Endothelial cell of umbilical vein (primary cell): ENCODE measurements at regions not wholly inside any gene's neighbourhood (a gene's known extent, or its start where the extent isn't known, plus 50 kb on each side); places are given as distances from the start of the nearest gene placed in this dataset.

Experiments
- BruUV-seq: library from RNA; stranded (reverse); fragments of 400-500 nt; replicated peaks from 2 replicates; lab custom pipeline; 2021; lab: Mats Ljungman, UMichigan
- CTCF ChIA-PET: fragments of 300-600, 350-600 bp; sonication (Branson Sonifier 250); formaldehyde crosslinking; loops from one replicate; lab custom pipeline; 2021; ENCODE audit warnings: antibody characterized with exemption, inconsistent platforms; lab: Charles Lee
- POLR2A ChIA-PET: fragments of 300-600, 350-600 bp; sonication (Branson Sonifier 250); formaldehyde crosslinking; loops from one replicate; lab custom pipeline; 2021; ENCODE audit warnings: antibody characterized with exemption, inconsistent platforms; lab: Charles Lee
- DNase-seq: peaks from one replicate; pipeline ENCODE4 v3.0.0-alpha.2; 2011; ENCODE audit warnings: low read depth, low spot score
- FAIRE-seq: peaks from 2 replicates; lab custom pipeline; 2011; peaks lifted over from hg19 to GRCh38; lab: Jason Lieb, UNC
- H2AFZ ChIP-seq: 2 replicates; pipeline ENCODE4 v1.6.0; 2012; ENCODE audit warnings: low read depth, low read length, control low read depth, inconsistent platforms
- H3K27ac ChIP-seq: 2 replicates; pipeline ENCODE4 v1.5.1; 2011; ENCODE audit warnings: low read depth, mild to moderate bottlenecking, control low read depth, low read length, moderate library complexity; ENCODE audit not compliant: insufficient read depth
- H3K27me3 ChIP-seq, 2 experiments: 2 replicates each; pipeline versions ENCODE4 v1.6.0 to v1.6.1; 2011; ENCODE audit warnings: low read length in 2 of 2, mixed read lengths in 1 of 2; ENCODE audit not compliant: control insufficient read depth in 2 of 2, insufficient read depth in 2 of 2
- H3K36me3 ChIP-seq, 2 experiments: 2 replicates in 1 of 2; 3 replicates in 1 of 2; pipeline ENCODE4 v1.5.1; 2011; ENCODE audit warnings: low read length in 2 of 2, mild to moderate bottlenecking in 1 of 2, moderate library complexity in 1 of 2; ENCODE audit not compliant: control insufficient read depth in 2 of 2, insufficient read depth in 2 of 2; ENCODE audit errors: extremely low read depth in 1 of 2
- H3K4me1 ChIP-seq: 3 replicates; pipeline ENCODE4 v1.5.1; 2011; ENCODE audit warnings: mild to moderate bottlenecking, low read length; ENCODE audit not compliant: control insufficient read depth, insufficient read depth; ENCODE audit errors: extremely low read depth
- H3K4me2 ChIP-seq: 2 replicates; pipeline ENCODE4 v1.6.1; 2011; ENCODE audit warnings: low read length, control low read depth, mixed read lengths; ENCODE audit not compliant: insufficient read depth
- H3K4me3 ChIP-seq, 3 experiments: fragments of 200-600 bp in 1 of 3; sonication (generic), shearing (Covaris generic) in 1 of 3; replicated peaks in 1 of 3; 2 replicates each; pipeline ENCODE4 v1.5.1; 2011 to 2016; ENCODE audit warnings: control low read depth in 3 of 3, low read length in 3 of 3, mild to moderate bottlenecking in 2 of 3, inconsistent platforms in 1 of 3, low read depth in 1 of 3, moderate library complexity in 1 of 3; ENCODE audit not compliant: insufficient read depth in 1 of 3
- H3K79me2 ChIP-seq: 2 replicates; pipeline ENCODE4 v1.6.0; 2012; ENCODE audit warnings: low read length, inconsistent platforms; ENCODE audit not compliant: control insufficient read depth, insufficient read depth
- H3K9ac ChIP-seq: replicated peaks from 2 replicates; pipeline ENCODE3; 2011; ENCODE audit warnings: low read length, control low read depth; ENCODE audit not compliant: insufficient read depth; ENCODE audit errors: extremely low read depth
- H3K9me1 ChIP-seq: replicated peaks from 3 replicates; pipeline ENCODE4 v1.6.0; 2011; ENCODE audit warnings: mild to moderate bottlenecking, low read length; ENCODE audit not compliant: control insufficient read depth, insufficient read depth; ENCODE audit errors: extremely low read depth
- H3K9me3 ChIP-seq: replicated peaks from 2 replicates; pipeline ENCODE4 v1.5.1; 2012; ENCODE audit warnings: low read length, inconsistent platforms; ENCODE audit not compliant: control insufficient read depth, insufficient read depth
- H4K20me1 ChIP-seq: replicated peaks from 2 replicates; pipeline ENCODE3; 2011; ENCODE audit warnings: mild to moderate bottlenecking, low read length; ENCODE audit not compliant: control insufficient read depth, insufficient read depth; ENCODE audit errors: extremely low read depth
- CTCF ChIP-seq, 2 donors: IDR thresholded peaks; 1 replicate in 1 of 2; 2 replicates in 1 of 2; pipeline ENCODE4 v1.5.1; 2011; ENCODE audit warnings: low read length in 2 of 2, mild to moderate bottlenecking in 2 of 2, moderate library complexity in 2 of 2, control low read depth in 1 of 2, inconsistent platforms in 1 of 2, low read depth in 1 of 2; ENCODE audit not compliant: insufficient read depth in 1 of 2; ENCODE audit errors: extremely low read depth in 1 of 2
- EZH2 ChIP-seq: IDR thresholded peaks from 2 replicates; pipeline ENCODE4 v1.6.1; 2012; ENCODE audit warnings: borderline replicate concordance, low read depth, mild to moderate bottlenecking, moderate library complexity, low read length, inconsistent platforms; ENCODE audit not compliant: severe bottlenecking
- FOS ChIP-seq: IDR thresholded peaks from 2 replicates; pipeline ENCODE4 v1.6.1; 2011; ENCODE audit warnings: mild to moderate bottlenecking, low read length, moderate library complexity, borderline replicate concordance; ENCODE audit not compliant: insufficient read depth
- GATA2 ChIP-seq: IDR thresholded peaks from 2 replicates; pipeline ENCODE4 v1.7.0; 2011; ENCODE audit warnings: low read depth, mild to moderate bottlenecking, moderate library complexity, mixed read lengths, low read length; ENCODE audit not compliant: insufficient read length, insufficient read depth
- JUN ChIP-seq: IDR thresholded peaks from 2 replicates; pipeline ENCODE4 v1.6.1; 2011; ENCODE audit warnings: borderline replicate concordance, low read depth; ENCODE audit not compliant: insufficient read length, insufficient read depth
- MAX ChIP-seq: IDR thresholded peaks from 2 replicates; pipeline ENCODE4 v1.6.1; 2011; ENCODE audit not compliant: insufficient read depth, insufficient read length
- MYC ChIP-seq: IDR thresholded peaks from one replicate; pipeline ENCODE4 v1.6.1; 2011; ENCODE audit warnings: mild to moderate bottlenecking, low read depth, low read length
- POLR2A ChIP-seq: IDR thresholded peaks from 2 replicates; pipeline ENCODE4 v1.6.1; 2012; ENCODE audit warnings: low read depth, mild to moderate bottlenecking, control low read depth, low read length
- POLR2AphosphoS5 ChIP-seq: IDR thresholded peaks from 2 replicates; pipeline ENCODE4 v1.6.1; 2012; ENCODE audit warnings: low read depth, mild to moderate bottlenecking, control low read depth, low read length, moderate library complexity; ENCODE audit not compliant: insufficient read depth
- dilution Hi-C: fragments of 300-500 bp; cut with MboI; formaldehyde crosslinking; loops from one replicate; pipeline ENCODE4 v1.15.0; 2019; ENCODE audit warnings: low sequenced_read_pairs; ENCODE audit not compliant: extremely low pct_ligation_motif_present
- intact Hi-C: fragments of 100-400 bp; cut with micrococcal nuclease; formaldehyde crosslinking; loops from one replicate; pipeline ENCODE4 v1.10.0; 2022

- Histone ChIP-seq H3K4me2 (no peak overlapping the region), H3K36me3 (no peaks in the 10 kb centered on the region), H3K79me2 (no peaks in the 10 kb centered on the region), H3K9me3 (no peaks in the 10 kb centered on the region), H4K20me1 (no peaks in the 10 kb centered on the region), H2AFZ (no peak overlapping the region), H3K4me3 (no peak overlapping the region), H3K4me1 (no peaks in the 10 kb centered on the region), H3K27me3 (no peaks in the 10 kb centered on the region), H3K9ac (no peak overlapping the region), H3K27ac (no peak overlapping the region), H3K9me1 (no peaks in the 10 kb centered on the region)
- FAIRE-seq (no peak), DNase-seq (no peak)
- intact Hi-C loops (no loop called here), dilution Hi-C loops (no loop called here)
- ChIA-PET CTCF (no interaction called here), POLR2A (no interaction called here)
- no peak for TF ChIP-seq FOS
- TF ChIP-seq MAX: no peak
- no peak for TF ChIP-seq MYC
- no peak for TF ChIP-seq POLR2AphosphoS5
- BruUV-seq: no TSS peak
These were observed 383.9 kb upstream of the DPH6 start for GRCh38 chr15:35929740-35930444.

GRCh38 chr15:35931799-35932341 lies 385.9 kb upstream of the DPH6 start:
- no peaks in the 10 kb centered on the region for H3K4me1 ChIP-seq
- H3K27ac ChIP-seq: no peak overlapping the region
- ChIA-PET CTCF (no interaction called here), POLR2A (no interaction called here)
- intact Hi-C loops: no loop called here
- dilution Hi-C loops: no loop called here
- H3K27me3 ChIP-seq: no peaks in the 10 kb centered on the region
- BruUV-seq: no TSS peak
- H3K79me2 ChIP-seq: no peaks in the 10 kb centered on the region
- no peak overlapping the region for H3K4me3 ChIP-seq
- DNase-seq (no peak), FAIRE-seq (no peak)
- no peak overlapping the region for H3K4me2 ChIP-seq
- no peak overlapping the region for H3K9ac ChIP-seq
- no peaks in the 10 kb centered on the region for H3K36me3 ChIP-seq
- H2AFZ ChIP-seq: no peak overlapping the region
- no peaks in the 10 kb centered on the region for H3K9me1 ChIP-seq
- TF ChIP-seq MYC (no peak), POLR2A (no peak), POLR2AphosphoS5 (no peak), JUN (no peak), FOS (no peak), GATA2 (no peak), EZH2 (no peak), MAX (no peak), CTCF (IDR thresholded peaks at IDR 0.05; ENCODE audit: extremely low read depth in 1 of 2, insufficient read depth in 1 of 2, low read depth in 1 of 2, low read length in 2 of 2) (no peak)
- no peaks in the 10 kb centered on the region for H4K20me1 ChIP-seq
- no peaks in the 10 kb centered on the region for H3K9me3 ChIP-seq
